Natural killer cell (primary cell): ENCODE measurements at regions not wholly inside any gene's neighbourhood (a gene's known extent, or its start where the extent isn't known, plus 50 kb on each side); places are given as distances from the start of the nearest gene placed in this dataset.

ENCODE experiments used
- ATAC-seq, 3 donors: fragments of 150-1000 bp in 2 of 3; fragments of 200-7000 bp in 1 of 3; cut with Tn5 transposase; 1 replicate in 1 of 3; 2 replicates in 2 of 3; pipeline ENCODE4 v1.10.0; 2021; ENCODE audit warnings: mild to moderate bottlenecking in 2 of 3, moderate library complexity in 2 of 3
- DNase-seq, 2 donors: peaks; one replicate each; pipeline versions ENCODE4 v3.0.0 to v3.0.0-alpha.2; 2013 to 2021; ENCODE audit warnings: mixed read lengths in 1 of 2
- H3K27ac ChIP-seq: one replicate; pipeline ENCODE4 v1.5.1; 2013; ENCODE audit warnings: mild to moderate bottlenecking, low read length
- H3K27me3 ChIP-seq: one replicate; pipeline ENCODE4 v1.6.1; 2013; ENCODE audit warnings: low read length; ENCODE audit not compliant: control insufficient read depth, insufficient read depth
- H3K36me3 ChIP-seq: one replicate; pipeline ENCODE4 v1.6.1; 2013; ENCODE audit warnings: low read length; ENCODE audit not compliant: control insufficient read depth, insufficient read depth
- H3K4me1 ChIP-seq: one replicate; pipeline ENCODE4 v1.6.1; 2013; ENCODE audit warnings: low read length; ENCODE audit not compliant: control insufficient read depth, insufficient read depth
- H3K4me3 ChIP-seq: one replicate; pipeline ENCODE4 v1.5.1; 2013; ENCODE audit warnings: low read length
- H3K9me3 ChIP-seq: one replicate; pipeline ENCODE4 v1.6.1; 2013; ENCODE audit warnings: low read length; ENCODE audit not compliant: control insufficient read depth, insufficient read depth
- H3K27ac Mint-ChIP-seq, 2 donors: one replicate each; pipeline ENCODE4 v1.8.0; 2022; ENCODE audit warnings: mild to moderate bottlenecking in 2 of 2, mixed read lengths in 2 of 2, moderate library complexity in 1 of 2
- H3K27me3 Mint-ChIP-seq, 2 donors: one replicate each; pipeline ENCODE4 v1.8.0; 2022; ENCODE audit warnings: low read depth in 2 of 2, mixed read lengths in 2 of 2
- H3K36me3 Mint-ChIP-seq: one replicate; pipeline ENCODE4 v1.8.0; 2022; ENCODE audit warnings: mixed read lengths
- H3K4me1 Mint-ChIP-seq, 2 donors: one replicate each; pipeline ENCODE4 v1.8.0; 2022; ENCODE audit warnings: mixed read lengths in 2 of 2
- H3K4me3 Mint-ChIP-seq: one replicate; pipeline ENCODE4 v1.8.0; 2022; ENCODE audit warnings: mild to moderate bottlenecking, moderate library complexity, mixed read lengths
- H3K9me3 Mint-ChIP-seq, 2 donors: one replicate each; pipeline ENCODE4 v1.8.0; 2022; ENCODE audit warnings: mixed read lengths in 2 of 2
- WGBS: methylation state at CpG from one replicate; pipeline ENCODE4 v1.1.7; 2013; ENCODE audit warnings: missing lambda C conversion rate; ENCODE audit not compliant: insufficient coverage; 5-methylcytosine and 5-hydroxymethylcytosine counted together
- intact Hi-C: fragments of 100-400 bp; cut with micrococcal nuclease; formaldehyde crosslinking; loops from one replicate; pipeline ENCODE4 v1.14.2; 2022
- TF ChIP-seq, protein P1 (sequence below): fragments of 200-600 bp; IDR thresholded peaks from one replicate; pipeline ENCODE4 v1.8.0; 2022; ENCODE audit warnings: antibody characterized with exemption

GRCh38 chr12:66063916-66064315 is 66.6 kb downstream of the LLPH start:
- ATAC-seq = no peak
- TF ChIP-seq, protein P1, sequence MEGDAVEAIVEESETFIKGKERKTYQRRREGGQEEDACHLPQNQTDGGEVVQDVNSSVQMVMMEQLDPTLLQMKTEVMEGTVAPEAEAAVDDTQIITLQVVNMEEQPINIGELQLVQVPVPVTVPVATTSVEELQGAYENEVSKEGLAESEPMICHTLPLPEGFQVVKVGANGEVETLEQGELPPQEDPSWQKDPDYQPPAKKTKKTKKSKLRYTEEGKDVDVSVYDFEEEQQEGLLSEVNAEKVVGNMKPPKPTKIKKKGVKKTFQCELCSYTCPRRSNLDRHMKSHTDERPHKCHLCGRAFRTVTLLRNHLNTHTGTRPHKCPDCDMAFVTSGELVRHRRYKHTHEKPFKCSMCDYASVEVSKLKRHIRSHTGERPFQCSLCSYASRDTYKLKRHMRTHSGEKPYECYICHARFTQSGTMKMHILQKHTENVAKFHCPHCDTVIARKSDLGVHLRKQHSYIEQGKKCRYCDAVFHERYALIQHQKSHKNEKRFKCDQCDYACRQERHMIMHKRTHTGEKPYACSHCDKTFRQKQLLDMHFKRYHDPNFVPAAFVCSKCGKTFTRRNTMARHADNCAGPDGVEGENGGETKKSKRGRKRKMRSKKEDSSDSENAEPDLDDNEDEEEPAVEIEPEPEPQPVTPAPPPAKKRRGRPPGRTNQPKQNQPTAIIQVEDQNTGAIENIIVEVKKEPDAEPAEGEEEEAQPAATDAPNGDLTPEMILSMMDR = no peak

DNA sequence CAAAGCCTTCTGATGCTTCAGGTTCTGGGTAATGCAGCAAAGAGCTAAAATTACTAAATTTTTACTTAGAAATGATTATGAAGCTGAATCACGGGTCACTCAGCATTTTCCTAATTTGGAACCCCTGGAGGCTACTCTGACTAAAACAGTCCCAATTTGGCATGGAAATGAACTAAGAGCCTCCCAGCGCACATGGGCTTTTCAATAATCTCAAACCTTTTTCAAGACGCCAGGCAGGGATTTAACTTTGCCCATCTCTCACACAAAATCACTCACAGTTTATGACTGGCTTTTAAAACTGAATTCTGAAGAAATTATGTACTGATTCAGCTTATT is 68.3 kb downstream of the LLPH start:
- DNase-seq = no peak
- WGBS = 78% methylated on average over 3 of the region's 3 CpGs
- Mint-ChIP-seq H3K27me3 (peaks cover 16 to 62% of the 10 kb centered on the region in 2 donors), H3K9me3 (no peaks in the 10 kb centered on the region), H3K36me3 (no peaks in the 10 kb centered on the region), H3K4me3 (no peak overlapping the region), H3K4me1 (peaks cover 0 to 13% of the 10 kb centered on the region in 2 donors), H3K27ac (no peak overlapping the region)
- TF ChIP-seq, protein P1 = no peak
- Histone ChIP-seq H3K27ac (no peak overlapping the region), H3K27me3 (peaks cover 2% of the 10 kb centered on the region), H3K4me3 (no peak overlapping the region), H3K9me3 (no peaks in the 10 kb centered on the region), H3K4me1 (no peaks in the 10 kb centered on the region), H3K36me3 (no peaks in the 10 kb centered on the region)
- intact Hi-C loops = no loop called here
- no peak for ATAC-seq

More at GRCh38 chr12:66063916-66064315, 66.6 kb downstream of the LLPH start:
- 79% methylated on average over 2 of the region's 3 CpGs for WGBS
- no peak for DNase-seq
- H3K4me1 ChIP-seq = no peaks in the 10 kb centered on the region
- no peaks in the 10 kb centered on the region for H3K36me3 Mint-ChIP-seq
- no peaks in the 10 kb centered on the region for H3K9me3 ChIP-seq
- intact Hi-C loops = no loop called here
- H3K4me3 ChIP-seq = no peak overlapping the region
- H3K27ac Mint-ChIP-seq = no peak overlapping the region
- H3K36me3 ChIP-seq = no peaks in the 10 kb centered on the region
- peaks cover 0 to 13% of the 10 kb centered on the region in 2 donors for H3K4me1 Mint-ChIP-seq
- H3K4me3 Mint-ChIP-seq = no peak overlapping the region
- no peaks in the 10 kb centered on the region for H3K9me3 Mint-ChIP-seq
- peaks cover 2% of the 10 kb centered on the region for H3K27me3 ChIP-seq
- H3K27ac ChIP-seq = no peak overlapping the region
- peaks cover 16 to 57% of the 10 kb centered on the region in 2 donors for H3K27me3 Mint-ChIP-seq

DNA sequence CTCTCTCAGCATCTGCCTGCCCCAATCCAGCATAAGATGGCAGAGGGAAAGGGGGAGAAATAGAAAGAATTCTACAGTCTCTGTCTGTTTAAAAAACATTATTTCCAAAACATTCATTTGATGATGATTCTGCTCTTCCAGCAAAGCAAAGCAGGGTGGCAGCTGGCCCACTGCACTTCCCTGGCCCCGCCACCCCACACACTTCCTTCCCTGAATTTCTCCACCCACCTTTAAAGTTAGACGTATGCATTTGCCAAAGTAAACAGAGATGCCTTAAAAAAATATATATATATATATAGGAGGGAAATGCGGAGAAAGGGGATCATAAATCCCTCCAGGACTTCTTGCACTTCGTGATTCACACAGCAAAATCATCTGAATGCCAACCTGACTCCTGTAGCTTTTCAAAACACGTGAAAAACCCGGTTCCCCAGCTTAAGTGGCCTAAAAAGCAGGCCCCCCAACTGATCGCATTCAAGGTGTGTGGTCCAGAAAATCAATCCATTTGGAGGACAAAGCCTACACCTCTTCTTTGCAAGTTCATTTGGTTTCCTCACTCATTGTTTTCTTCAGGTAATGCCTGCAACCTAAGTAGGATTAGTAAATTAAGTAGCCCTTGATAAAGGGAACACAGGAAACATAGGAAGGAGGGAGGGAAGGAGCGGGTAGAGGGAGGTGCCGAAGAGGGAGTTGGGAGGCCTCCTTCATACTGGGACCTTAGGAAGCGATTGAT is 68.8 kb downstream of the LLPH start:
- H3K9me3 Mint-ChIP-seq = no peaks in the 10 kb centered on the region
- 51% methylated on average over 8 of the region's 10 CpGs for WGBS
- H3K27ac Mint-ChIP-seq = no peak overlapping the region

More for the DNA sequence above, 68.8 kb downstream of the LLPH start:
- no peak for DNase-seq
- H3K27me3 ChIP-seq = peaks cover 2% of the 10 kb centered on the region
- H3K27ac ChIP-seq = no peak overlapping the region
- H3K9me3 ChIP-seq = no peaks in the 10 kb centered on the region
- ATAC-seq = no peak
- Mint-ChIP-seq H3K36me3 (no peaks in the 10 kb centered on the region), H3K27me3 (peaks cover 14 to 60% of the 10 kb centered on the region in 2 donors), H3K4me3 (no peak overlapping the region), H3K4me1 (peaks cover 0 to 7% of the 10 kb centered on the region in 2 donors)
- TF ChIP-seq, protein P1 = no peak
- H3K4me1 ChIP-seq = no peaks in the 10 kb centered on the region
- H3K4me3 ChIP-seq = no peak overlapping the region
- H3K36me3 ChIP-seq = no peaks in the 10 kb centered on the region
- intact Hi-C loops = no loop called here
